GM12872 (cell line): ENCODE measurements at regions not wholly inside any gene's neighbourhood (a gene's known extent, or its start where the extent isn't known, plus 50 kb on each side); places are given as distances from the start of the nearest gene placed in this dataset.

Source experiments
- TF ChIP-seq, protein P1 (sequence below): IDR thresholded peaks from 3 replicates; pipeline ENCODE4 v1.5.1; 2011; ENCODE audit warnings: low read depth, mild to moderate bottlenecking, low read length, moderate library complexity; ENCODE audit not compliant: insufficient read depth

DNA sequence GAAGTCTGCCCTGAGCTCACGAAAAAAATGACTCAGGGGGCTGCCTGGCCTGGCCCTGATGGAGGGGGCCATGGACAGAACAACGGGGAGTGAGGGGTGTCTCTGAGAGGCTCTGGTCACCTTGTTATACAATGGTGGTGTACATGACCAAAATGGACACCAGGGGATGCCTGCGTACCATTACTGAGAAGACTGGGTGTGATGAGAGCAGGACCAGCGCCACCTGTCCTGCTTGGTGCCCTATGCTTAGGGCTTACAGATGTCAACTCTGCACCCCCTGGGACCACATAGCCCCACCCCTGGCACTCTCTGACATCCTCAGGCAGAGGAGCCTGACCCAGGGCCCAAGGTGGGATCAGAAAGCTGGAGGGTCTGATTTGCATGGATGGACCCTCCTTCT is 104.8 kb downstream of the ZNF280B start:
- TF ChIP-seq, protein P1, sequence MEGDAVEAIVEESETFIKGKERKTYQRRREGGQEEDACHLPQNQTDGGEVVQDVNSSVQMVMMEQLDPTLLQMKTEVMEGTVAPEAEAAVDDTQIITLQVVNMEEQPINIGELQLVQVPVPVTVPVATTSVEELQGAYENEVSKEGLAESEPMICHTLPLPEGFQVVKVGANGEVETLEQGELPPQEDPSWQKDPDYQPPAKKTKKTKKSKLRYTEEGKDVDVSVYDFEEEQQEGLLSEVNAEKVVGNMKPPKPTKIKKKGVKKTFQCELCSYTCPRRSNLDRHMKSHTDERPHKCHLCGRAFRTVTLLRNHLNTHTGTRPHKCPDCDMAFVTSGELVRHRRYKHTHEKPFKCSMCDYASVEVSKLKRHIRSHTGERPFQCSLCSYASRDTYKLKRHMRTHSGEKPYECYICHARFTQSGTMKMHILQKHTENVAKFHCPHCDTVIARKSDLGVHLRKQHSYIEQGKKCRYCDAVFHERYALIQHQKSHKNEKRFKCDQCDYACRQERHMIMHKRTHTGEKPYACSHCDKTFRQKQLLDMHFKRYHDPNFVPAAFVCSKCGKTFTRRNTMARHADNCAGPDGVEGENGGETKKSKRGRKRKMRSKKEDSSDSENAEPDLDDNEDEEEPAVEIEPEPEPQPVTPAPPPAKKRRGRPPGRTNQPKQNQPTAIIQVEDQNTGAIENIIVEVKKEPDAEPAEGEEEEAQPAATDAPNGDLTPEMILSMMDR = 0 out of 3 replicates have a peak, but pooled peaks have one; percentile 7

DNA sequence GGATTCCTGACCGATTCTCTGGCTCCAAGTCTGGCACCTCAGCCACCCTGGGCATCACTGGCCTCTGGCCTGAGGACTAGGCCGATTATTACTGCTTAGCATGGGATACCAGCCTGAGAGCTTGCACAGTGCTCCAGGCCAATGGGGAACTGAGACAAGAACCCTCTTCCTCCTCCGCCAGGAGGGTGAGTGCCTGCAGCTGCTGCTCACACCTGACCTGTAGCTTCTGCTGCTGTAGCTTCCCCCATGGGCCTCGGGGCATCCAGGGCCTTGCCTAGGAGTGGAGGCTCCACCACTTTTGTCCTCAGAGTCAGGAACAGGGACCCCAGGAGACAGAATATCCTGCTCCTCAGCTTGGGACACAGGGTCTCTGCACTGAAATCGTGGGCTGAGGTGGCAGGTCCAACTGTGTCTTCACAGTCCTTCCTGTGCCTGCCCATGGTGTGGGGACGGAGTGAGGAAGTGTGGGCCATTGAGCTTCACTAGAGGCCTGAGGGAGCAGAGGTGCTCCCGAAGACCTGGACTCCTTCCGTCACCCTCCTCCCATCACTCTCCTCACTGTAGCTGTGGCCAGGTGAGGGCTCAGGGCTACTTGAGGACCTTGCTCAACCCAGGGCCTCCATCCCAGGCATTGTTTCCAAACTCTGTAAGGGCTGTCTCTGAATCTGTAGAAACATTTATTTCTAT is 103.8 kb downstream of the ZNF280B start:
- TF ChIP-seq, protein P1 = no peak

DNA sequence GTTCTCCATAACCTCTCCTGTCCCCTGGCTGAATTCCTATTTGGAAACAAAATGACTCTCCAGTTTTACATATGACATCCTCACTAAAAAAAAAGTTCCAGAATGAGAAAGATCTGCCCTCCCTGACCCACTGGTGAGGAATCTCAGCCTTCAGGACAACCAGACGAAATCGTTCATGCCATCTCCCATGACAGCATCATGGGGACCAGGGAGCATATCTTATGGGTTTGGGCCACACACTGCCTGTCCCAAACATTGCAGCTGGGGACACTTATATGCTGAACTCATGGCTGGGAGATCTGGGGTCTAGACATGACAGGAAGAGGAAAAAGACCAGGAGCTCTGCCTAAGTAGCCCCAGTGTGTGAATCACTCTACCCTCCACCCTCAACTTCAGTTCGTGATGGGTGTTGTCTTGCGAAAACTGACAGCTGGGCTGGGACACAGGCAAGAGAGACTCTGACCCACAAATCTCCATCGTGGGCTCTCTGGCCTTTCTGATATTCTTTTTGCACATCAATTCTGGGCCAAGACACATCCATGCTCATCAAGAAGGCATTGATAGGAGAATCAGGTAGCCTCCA is 102.0 kb downstream of the ZNF280B start:
- TF ChIP-seq, protein P1 = no peak

DNA sequence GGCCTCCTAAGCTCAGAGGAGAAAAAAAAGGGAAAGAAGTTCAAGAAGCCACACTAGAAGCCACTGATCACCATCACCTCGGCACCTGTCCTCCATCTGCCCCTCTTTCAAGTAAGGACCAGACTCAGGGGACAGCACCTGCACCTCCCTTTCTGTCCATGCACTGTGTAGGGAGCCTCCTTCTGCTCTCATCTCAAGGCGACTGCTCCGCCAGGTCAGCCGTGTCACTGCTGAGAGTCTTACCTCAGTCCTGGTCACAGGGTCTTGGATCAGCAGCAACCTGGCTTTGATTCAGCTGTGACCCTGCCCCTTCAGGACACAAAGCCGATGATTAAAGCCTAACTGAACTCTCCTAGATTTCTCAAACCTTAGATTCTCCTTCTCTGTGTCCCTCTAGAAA is 101.5 kb downstream of the ZNF280B start:
- TF ChIP-seq, protein P1 = no peak

DNA sequence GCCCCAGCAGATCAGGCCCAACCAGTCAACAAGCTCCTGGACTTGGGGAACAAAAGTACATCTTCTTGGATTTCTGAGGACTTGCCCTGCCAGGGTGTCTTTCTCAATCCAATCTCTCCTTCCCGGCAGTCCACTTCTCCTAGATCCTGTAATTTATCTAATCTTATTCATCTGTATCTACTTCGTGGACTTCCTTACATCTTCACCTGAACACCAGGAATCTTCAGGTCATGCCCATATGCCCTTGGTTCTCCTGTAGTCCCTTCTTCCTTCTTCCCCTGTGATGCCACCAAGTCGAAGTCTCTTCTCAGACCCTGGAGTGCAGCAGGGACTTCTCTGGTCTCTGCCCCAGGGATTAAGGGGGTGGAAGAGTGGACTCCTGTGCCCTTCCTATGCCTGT is 100.3 kb downstream of the ZNF280B start:
- TF ChIP-seq, protein P1 = no peak

DNA sequence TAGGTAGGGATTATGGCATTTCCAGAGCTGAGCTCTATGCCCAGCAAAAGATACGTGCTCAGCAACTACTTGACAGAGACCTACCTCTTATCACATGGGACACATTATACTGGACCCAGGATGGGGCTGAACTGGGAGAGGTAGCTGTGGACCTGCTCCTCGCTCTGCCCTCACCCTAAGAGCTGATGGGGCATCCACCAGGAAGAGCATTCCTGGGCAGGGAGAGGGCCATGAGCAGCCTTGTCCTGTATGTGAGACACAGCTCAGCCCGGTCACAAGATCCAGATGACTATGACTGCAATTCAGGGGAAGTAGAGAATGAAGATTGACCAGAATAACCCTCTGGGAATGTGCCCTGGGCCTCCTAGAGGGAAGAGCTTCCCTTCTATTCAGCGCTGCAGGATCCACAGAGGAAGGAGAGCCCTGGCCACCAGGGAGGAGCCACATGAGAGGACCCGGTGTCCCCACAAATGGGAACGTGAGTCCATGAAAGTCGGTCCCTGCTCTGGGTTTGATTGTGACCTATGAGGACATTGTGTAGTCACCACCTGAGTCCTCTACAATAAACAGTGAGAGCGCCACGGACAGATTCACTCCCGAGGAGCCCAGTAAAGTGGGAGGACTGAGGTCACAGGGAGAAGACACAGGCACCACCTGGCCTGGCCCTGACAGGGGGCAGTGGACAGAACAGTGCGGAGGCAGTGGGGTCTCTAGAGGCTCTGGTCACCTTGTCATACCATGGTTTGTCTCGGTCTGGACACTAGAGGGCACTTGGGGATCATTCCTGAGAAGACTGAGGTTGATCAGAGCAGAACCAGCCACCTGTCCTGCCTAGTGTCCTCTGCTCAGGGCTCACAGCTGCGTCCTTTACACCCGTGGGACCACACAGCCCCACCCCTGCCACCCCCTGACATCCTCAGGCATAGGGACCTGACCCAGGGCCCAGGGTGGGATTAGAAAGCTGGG is 99.5 kb downstream of the ZNF280B start:
- TF ChIP-seq, protein P1 = peak; percentile 86

DNA sequence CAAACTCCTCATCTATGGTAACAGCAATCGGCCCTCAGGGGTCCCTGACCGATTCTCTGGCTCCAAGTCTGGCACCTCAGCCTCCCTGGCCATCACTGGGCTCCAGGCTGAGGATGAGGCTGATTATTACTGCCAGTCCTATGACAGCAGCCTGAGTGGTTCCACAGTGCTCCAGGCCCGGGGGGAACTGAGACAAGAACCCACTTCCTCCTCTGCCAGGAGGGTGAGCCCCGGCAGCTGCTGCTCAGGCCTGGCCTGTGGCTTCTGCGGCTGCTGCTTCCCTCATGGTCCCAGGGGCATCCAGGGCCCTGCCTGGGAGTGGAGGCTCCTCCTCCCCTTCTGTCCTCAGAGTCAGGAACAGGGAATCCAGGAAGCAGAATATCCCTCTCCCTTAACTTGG is 98.4 kb downstream of the ZNF280B start:
- TF ChIP-seq, protein P1 = no peak
